Karpas-422 (cell line): ENCODE measurements at regions not wholly inside any gene's neighbourhood (a gene's known extent, or its start where the extent isn't known, plus 50 kb on each side); places are given as distances from the start of the nearest gene placed in this dataset.

Source experiments
- DNase-seq: peaks from one replicate; pipeline ENCODE4 v3.0.0-alpha.2; 2015
- H2AFZ ChIP-seq: fragments of 200-600 bp; sonication (generic); 2 replicates; pipeline ENCODE4 v1.6.1; 2014; ENCODE audit warnings: antibody characterized with exemption, low read length, mixed read lengths
- H3K27ac ChIP-seq: fragments of 200-600 bp; sonication (generic); 2 replicates; pipeline ENCODE4 v1.5.1; 2014; ENCODE audit warnings: mild to moderate bottlenecking, low read length, moderate library complexity
- H3K27me3 ChIP-seq: fragments of 200-600 bp; sonication (generic); 2 replicates; pipeline ENCODE4 v1.6.1; 2014; ENCODE audit warnings: low read length, mixed read lengths
- H3K36me3 ChIP-seq: fragments of 200-600 bp; sonication (generic); 2 replicates; pipeline ENCODE4 v1.6.1; 2014; ENCODE audit warnings: low read length, mixed read lengths; ENCODE audit not compliant: insufficient read depth
- H3K4me1 ChIP-seq: fragments of 200-600 bp; sonication (generic); 2 replicates; pipeline ENCODE4 v1.6.1; 2014; ENCODE audit warnings: mild to moderate bottlenecking, low read length, mixed read lengths
- H3K4me2 ChIP-seq: fragments of 200-600 bp; sonication (generic); 2 replicates; pipeline ENCODE4 v1.6.1; 2014; ENCODE audit warnings: low read length, low read depth, mild to moderate bottlenecking; ENCODE audit not compliant: poor library complexity, severe bottlenecking
- H3K4me3 ChIP-seq: fragments of 200-600 bp; sonication (generic); 2 replicates; pipeline ENCODE4 v1.5.1; 2014; ENCODE audit warnings: mild to moderate bottlenecking, antibody characterized with exemption, low read length, mixed read lengths
- H3K79me2 ChIP-seq: fragments of 200-600 bp; sonication (generic); 2 replicates; pipeline ENCODE4 v1.6.1; 2014; ENCODE audit warnings: mild to moderate bottlenecking, low read length, mixed read lengths
- H3K9ac ChIP-seq: fragments of 200-600 bp; sonication (generic); 2 replicates; pipeline ENCODE4 v1.6.0; 2014; ENCODE audit warnings: low read length
- H3K9me2 ChIP-seq: fragments of 200-600 bp; sonication (generic), shearing (Covaris generic); replicated peaks from 2 replicates; pipeline ENCODE4 v1.6.0; 2014; ENCODE audit warnings: mild to moderate bottlenecking, low read length, moderate library complexity; ENCODE audit not compliant: insufficient read depth
- H3K9me3 ChIP-seq: fragments of 300-700, 200-600 bp; sonication (generic); 2 replicates; pipeline ENCODE4 v1.6.1; 2014; ENCODE audit warnings: low read length, mixed read lengths
- H4K20me1 ChIP-seq: fragments of 200-600 bp; sonication (generic); 2 replicates; pipeline ENCODE4 v1.6.1; 2014; ENCODE audit warnings: mild to moderate bottlenecking, antibody characterized with exemption, low read length, low read depth; ENCODE audit not compliant: insufficient read depth

DNA sequence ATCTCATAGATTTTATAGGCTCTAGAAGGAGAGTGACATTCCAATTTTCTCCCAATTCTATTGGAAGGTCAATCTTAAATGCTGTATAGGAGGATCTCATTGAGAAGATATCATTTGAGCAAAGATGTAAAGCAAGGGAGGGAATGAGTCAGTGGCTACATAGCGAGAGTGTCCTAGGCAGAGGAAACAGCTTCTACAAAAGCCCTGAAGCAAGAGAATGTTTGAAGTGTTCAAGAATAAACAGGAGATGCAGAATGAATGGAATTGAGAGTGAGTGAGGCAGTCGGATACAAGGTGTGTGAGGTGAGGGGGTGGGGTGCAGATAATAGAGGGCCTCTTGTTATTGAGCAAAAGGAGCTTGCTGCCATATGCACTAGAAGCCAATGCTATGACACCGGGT lies 545.9 kb downstream of the IGSF11 start:
- Histone ChIP-seq H4K20me1 (no peaks in the 10 kb centered on the region), H3K9ac (no peak overlapping the region), H3K4me1 (no peaks in the 10 kb centered on the region), H3K27me3 (no peaks in the 10 kb centered on the region), H3K27ac (no peak overlapping the region), H3K4me2 (no peak overlapping the region), H3K79me2 (no peaks in the 10 kb centered on the region), H3K9me2 (no peaks in the 10 kb centered on the region), H2AFZ (no peak overlapping the region), H3K4me3 (no peak overlapping the region), H3K36me3 (0 out of 2 replicates have a peak, but pooled peaks cover 3% of the 10 kb centered on the region), H3K9me3 (no peaks in the 10 kb centered on the region)
- no peak for DNase-seq

DNA sequence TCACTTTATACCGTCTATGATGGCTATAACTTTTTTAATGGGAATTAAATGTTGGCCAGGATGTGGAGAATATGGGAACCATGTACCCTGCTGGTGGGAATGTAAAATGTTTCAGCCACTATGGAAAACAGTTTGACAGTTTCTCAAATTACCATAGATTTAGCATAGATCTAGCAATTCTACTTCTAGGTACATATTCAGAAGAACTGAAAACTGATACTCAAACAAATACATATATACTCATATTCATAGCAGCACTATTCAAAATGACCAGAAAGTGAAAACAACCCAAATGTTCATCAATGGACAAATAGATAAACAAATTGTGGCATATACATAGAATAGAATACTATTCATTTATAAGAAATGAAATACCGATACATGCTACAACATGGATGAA lies 539.4 kb downstream of the IGSF11 start:
- no peaks in the 10 kb centered on the region for H3K9me2 ChIP-seq

DNA sequence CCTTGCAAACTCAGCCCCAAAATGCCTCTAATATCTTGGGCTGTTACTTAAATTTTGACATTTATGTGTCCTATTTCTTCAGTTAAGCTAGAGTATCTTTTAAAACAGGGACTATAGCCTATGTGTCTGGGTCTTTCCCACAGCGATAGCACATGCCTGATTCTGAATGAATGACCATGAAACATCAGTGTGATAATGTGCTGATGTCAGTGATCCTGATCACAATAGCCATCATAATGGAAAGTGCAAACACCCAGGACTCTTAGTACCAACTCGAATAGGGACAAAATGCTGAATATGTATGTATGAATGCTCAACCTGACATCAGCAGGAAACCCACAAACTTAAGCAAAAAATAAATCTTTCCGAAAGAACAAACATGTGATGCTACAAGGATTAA lies 537.4 kb downstream of the IGSF11 start:
- H3K9ac ChIP-seq, result no peak overlapping the region
- no peaks in the 10 kb centered on the region for H3K4me1 ChIP-seq
- no peaks in the 10 kb centered on the region for H3K9me2 ChIP-seq
- H3K4me3 ChIP-seq, result no peak overlapping the region
- no peaks in the 10 kb centered on the region for H3K27me3 ChIP-seq
- H3K27ac ChIP-seq, result no peak overlapping the region
- H3K36me3 ChIP-seq, result no peaks in the 10 kb centered on the region
- no peaks in the 10 kb centered on the region for H3K9me3 ChIP-seq
- no peak for DNase-seq
- H3K79me2 ChIP-seq, result no peaks in the 10 kb centered on the region
- H4K20me1 ChIP-seq, result no peaks in the 10 kb centered on the region
- H2AFZ ChIP-seq, result no peak overlapping the region
- H3K4me2 ChIP-seq, result no peak overlapping the region

More for the DNA sequence above, 539.4 kb downstream of the IGSF11 start:
- no peaks in the 10 kb centered on the region for H3K27me3 ChIP-seq
- no peak overlapping the region for H3K4me3 ChIP-seq
- H3K27ac ChIP-seq, result no peak overlapping the region
- H3K9ac ChIP-seq, result no peak overlapping the region
- no peaks in the 10 kb centered on the region for H4K20me1 ChIP-seq
- no peak overlapping the region for H3K4me2 ChIP-seq
- H3K79me2 ChIP-seq, result no peaks in the 10 kb centered on the region
- no peaks in the 10 kb centered on the region for H3K36me3 ChIP-seq
- no peaks in the 10 kb centered on the region for H3K4me1 ChIP-seq
- no peak for DNase-seq
- no peaks in the 10 kb centered on the region for H3K9me3 ChIP-seq
- no peak overlapping the region for H2AFZ ChIP-seq

DNA sequence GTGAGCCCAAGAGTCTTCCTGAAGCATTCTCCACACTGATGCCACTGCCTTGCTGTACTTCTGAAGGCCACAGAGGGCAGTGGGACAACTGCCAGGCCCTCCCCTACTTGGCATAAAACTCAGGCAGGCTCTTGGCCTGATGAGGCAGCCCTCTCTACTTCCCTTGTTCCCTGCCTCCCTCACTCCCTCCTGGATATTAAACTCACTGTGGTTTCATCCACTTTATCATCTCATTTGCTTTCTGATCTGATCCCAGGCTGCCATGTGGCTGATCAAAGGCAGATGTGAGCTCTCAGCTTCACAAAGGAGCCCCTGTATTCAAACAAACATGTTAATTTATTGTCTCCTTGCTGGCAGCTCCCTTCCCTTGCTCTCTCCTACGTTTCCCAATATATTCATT lies 533.5 kb downstream of the IGSF11 start:
- no peaks in the 10 kb centered on the region for H3K79me2 ChIP-seq
- no peak overlapping the region for H3K4me3 ChIP-seq
- H3K9me2 ChIP-seq, result no peaks in the 10 kb centered on the region
- H3K4me2 ChIP-seq, result no peak overlapping the region
- H2AFZ ChIP-seq, result no peak overlapping the region
- DNase-seq, result peak; percentile 44
- no peak overlapping the region for H3K27ac ChIP-seq
- no peaks in the 10 kb centered on the region for H3K27me3 ChIP-seq
- H3K9ac ChIP-seq, result no peak overlapping the region
- no peaks in the 10 kb centered on the region for H3K4me1 ChIP-seq
- no peaks in the 10 kb centered on the region for H3K36me3 ChIP-seq
- no peaks in the 10 kb centered on the region for H4K20me1 ChIP-seq
- no peaks in the 10 kb centered on the region for H3K9me3 ChIP-seq

DNA sequence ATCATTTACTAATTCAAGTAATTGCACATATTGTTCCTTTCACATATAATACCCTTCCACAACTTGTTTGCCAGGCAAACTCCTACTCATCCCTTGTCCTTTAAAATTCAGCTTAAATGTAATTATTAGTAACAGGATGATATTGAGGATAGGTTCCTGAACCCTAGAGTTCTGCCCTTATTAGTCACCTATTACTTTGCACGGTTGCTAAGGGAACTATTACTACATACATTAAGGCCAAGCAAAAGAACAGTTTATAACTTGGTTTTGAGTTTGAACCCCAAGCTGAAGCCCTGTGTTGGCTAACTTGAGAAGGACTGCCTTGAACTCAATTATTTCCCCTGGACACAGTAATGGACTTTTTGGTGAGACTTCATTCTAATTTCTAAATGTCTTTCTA lies 529.7 kb downstream of the IGSF11 start:
- Histone ChIP-seq H3K4me1 (no peaks in the 10 kb centered on the region), H3K79me2 (no peaks in the 10 kb centered on the region), H3K9me3 (no peaks in the 10 kb centered on the region), H4K20me1 (no peaks in the 10 kb centered on the region), H3K27me3 (no peaks in the 10 kb centered on the region), H3K4me3 (no peak overlapping the region), H3K9ac (no peak overlapping the region), H3K4me2 (no peak overlapping the region), H3K27ac (no peak overlapping the region), H2AFZ (no peak overlapping the region), H3K9me2 (no peaks in the 10 kb centered on the region), H3K36me3 (no peaks in the 10 kb centered on the region)
- DNase-seq, result no peak

DNA sequence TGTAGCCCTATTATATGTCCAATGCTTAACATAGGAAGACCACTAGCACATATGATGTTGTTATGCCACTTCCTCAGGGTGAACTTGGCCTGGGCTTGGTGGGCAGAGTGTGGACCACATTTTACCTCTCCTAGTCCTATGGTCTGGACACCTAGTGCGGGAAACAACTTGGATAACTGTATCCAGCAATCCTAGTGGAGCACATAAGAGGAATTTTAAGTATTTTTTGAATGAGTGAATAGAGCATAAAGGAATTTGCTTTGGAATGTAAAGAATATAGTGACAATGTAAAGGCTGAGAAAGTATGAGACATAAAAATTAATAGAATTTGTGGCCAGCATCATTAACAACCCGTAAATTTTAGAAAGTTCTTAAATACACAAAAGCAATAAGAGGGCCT lies 528.9 kb downstream of the IGSF11 start:
- no peaks in the 10 kb centered on the region for H3K36me3 ChIP-seq
- no peak overlapping the region for H3K27ac ChIP-seq
- DNase-seq, result no peak
- no peaks in the 10 kb centered on the region for H3K9me2 ChIP-seq
- no peaks in the 10 kb centered on the region for H3K27me3 ChIP-seq
- H4K20me1 ChIP-seq, result no peaks in the 10 kb centered on the region
- no peak overlapping the region for H3K4me2 ChIP-seq
- H3K9me3 ChIP-seq, result no peaks in the 10 kb centered on the region
- H3K4me3 ChIP-seq, result no peak overlapping the region
- no peak overlapping the region for H3K9ac ChIP-seq
- no peak overlapping the region for H2AFZ ChIP-seq
- no peaks in the 10 kb centered on the region for H3K4me1 ChIP-seq
- H3K79me2 ChIP-seq, result no peaks in the 10 kb centered on the region

DNA sequence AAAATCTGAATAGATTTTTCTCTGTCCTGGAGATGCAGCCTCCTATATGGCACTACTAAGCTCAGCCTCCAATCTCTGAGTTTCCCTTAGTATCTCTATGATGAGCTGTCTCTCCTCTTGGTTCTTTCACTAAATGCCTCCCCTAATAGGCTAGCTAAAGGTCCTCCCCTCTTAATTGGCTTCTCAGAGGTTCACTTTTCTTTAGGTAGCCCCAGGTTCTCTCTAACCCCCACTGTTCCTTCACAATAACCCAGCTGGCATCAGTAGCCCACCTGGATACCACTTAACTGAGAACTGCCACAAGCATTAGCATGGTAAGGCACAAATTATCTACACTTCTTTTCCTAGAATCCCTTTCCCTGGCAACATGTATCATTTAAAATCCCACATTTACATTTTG lies 523.2 kb downstream of the IGSF11 start:
- Histone ChIP-seq H3K27me3 (no peaks in the 10 kb centered on the region), H3K4me3 (no peak overlapping the region), H3K9me2 (no peaks in the 10 kb centered on the region), H3K4me2 (no peak overlapping the region), H2AFZ (no peak overlapping the region), H3K9me3 (no peaks in the 10 kb centered on the region), H3K79me2 (no peaks in the 10 kb centered on the region), H3K27ac (no peak overlapping the region), H3K36me3 (no peaks in the 10 kb centered on the region), H3K4me1 (peaks cover 8% of the 10 kb centered on the region; the same call in 1 of the 2 replicates), H3K9ac (no peak overlapping the region), H4K20me1 (no peaks in the 10 kb centered on the region)
- DNase-seq, result no peak

DNA sequence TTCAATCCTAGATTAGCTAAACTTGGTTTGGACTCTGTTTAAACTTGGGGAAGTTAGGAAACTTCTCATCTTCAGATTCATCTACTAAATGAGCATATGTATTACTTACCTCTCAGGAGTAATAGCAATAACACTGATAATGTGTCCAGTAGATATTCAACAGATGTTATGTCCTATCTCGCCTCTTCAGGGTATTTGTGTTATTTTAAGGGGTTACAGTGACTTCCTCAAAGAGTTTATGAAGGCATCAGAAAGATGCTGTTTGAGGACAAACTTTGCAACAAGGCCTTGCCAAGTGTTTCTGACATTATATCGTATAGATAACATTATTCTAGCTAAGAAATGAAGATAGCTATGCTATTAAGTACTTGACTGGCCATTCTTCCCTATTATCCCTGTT lies 522.3 kb downstream of the IGSF11 start:
- H3K4me1 ChIP-seq, result peaks cover 8% of the 10 kb centered on the region; the same call in 1 of the 2 replicates
- no peak overlapping the region for H3K9ac ChIP-seq
- no peak overlapping the region for H3K4me2 ChIP-seq
- DNase-seq, result no peak
- H3K4me3 ChIP-seq, result no peak overlapping the region
- no peak overlapping the region for H2AFZ ChIP-seq
- no peaks in the 10 kb centered on the region for H3K9me2 ChIP-seq
- H4K20me1 ChIP-seq, result no peaks in the 10 kb centered on the region
- no peaks in the 10 kb centered on the region for H3K79me2 ChIP-seq
- no peaks in the 10 kb centered on the region for H3K36me3 ChIP-seq
- H3K27ac ChIP-seq, result no peak overlapping the region
- H3K9me3 ChIP-seq, result no peaks in the 10 kb centered on the region
- no peaks in the 10 kb centered on the region for H3K27me3 ChIP-seq

DNA sequence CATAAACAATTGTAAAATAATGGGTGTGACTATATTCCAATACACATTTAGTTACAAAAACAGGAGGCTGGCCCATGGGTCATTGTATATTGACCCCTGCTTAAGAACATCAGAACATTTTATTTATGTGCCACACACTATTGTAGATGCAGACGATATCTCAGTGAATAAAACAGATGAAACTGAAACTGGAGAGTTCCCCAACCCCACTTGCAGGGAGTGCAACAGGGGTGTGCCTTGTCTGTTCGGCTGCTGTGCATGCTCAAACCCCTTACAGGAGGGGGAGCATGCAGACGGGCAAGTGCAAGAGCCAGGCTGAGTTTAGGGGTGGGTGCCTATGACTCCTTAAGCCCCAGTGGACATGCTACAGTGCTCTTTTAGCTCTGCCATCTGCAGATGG lies 509.6 kb downstream of the IGSF11 start:
- no peaks in the 10 kb centered on the region for H4K20me1 ChIP-seq
- peak overlapping the region; percentile 63 for H3K27ac ChIP-seq
- H3K4me1 ChIP-seq, result peaks cover 54% of the 10 kb centered on the region
- H2AFZ ChIP-seq, result no peak overlapping the region
- DNase-seq, result peak; percentile 62
- no peaks in the 10 kb centered on the region for H3K27me3 ChIP-seq
- no peaks in the 10 kb centered on the region for H3K36me3 ChIP-seq
- no peak overlapping the region for H3K9ac ChIP-seq
- no peaks in the 10 kb centered on the region for H3K9me3 ChIP-seq
- H3K79me2 ChIP-seq, result no peaks in the 10 kb centered on the region
- H3K9me2 ChIP-seq, result no peaks in the 10 kb centered on the region
- no peak overlapping the region for H3K4me3 ChIP-seq
- peak overlapping the region; percentile 18 for H3K4me2 ChIP-seq
